HepG2 (cell line): ENCODE measurements at regions not wholly inside any gene's neighbourhood (a gene's known extent, or its start where the extent isn't known, plus 50 kb on each side); places are given as distances from the start of the nearest gene placed in this dataset.

Experiments
- ATAC-seq: fragments of 200-7000 bp; cut with Tn5 transposase; 3 replicates; pipeline ENCODE4 v1.9.1; 2020; ENCODE audit warnings: mild to moderate bottlenecking, moderate library complexity
- BruUV-seq: library from RNA; stranded (reverse); fragments of 400-500 nt; replicated peaks from 2 replicates; lab custom pipeline; 2021; lab: Mats Ljungman, UMichigan
- CTCF ChIA-PET: fragments of 300-600 bp; formaldehyde crosslinking; extraction: SDS; loops from one replicate; lab custom pipeline; 2021; ENCODE audit warnings: low total read pairs, inconsistent platforms, low intra/inter-chr PET ratio; lab: Yijun Ruan, JAX
- POLR2A ChIA-PET: fragments of 350-600 bp; sonication (Branson Sonifier 250); formaldehyde crosslinking; loops from one replicate; lab custom pipeline; 2020; ENCODE audit warnings: antibody characterized with exemption, inconsistent platforms; lab: Yijun Ruan, JAX
- DNase-seq: peaks from one replicate; pipeline ENCODE4 v3.0.0-alpha.2; 2015; ENCODE audit warnings: low spot score
- FAIRE-seq: peaks from 3 replicates; lab custom pipeline; 2011; peaks lifted over from hg19 to GRCh38; lab: Jason Lieb, UNC
- H2AFZ ChIP-seq: one replicate; pipeline ENCODE4 v1.6.1; 2011; ENCODE audit warnings: low read length, inconsistent platforms
- H3K27ac ChIP-seq: fragments of 300-600 bp; 3 replicates; pipeline ENCODE4 v1.8.0; 2011; ENCODE audit warnings: mixed run types, mild to moderate bottlenecking, mixed read lengths, low read length, inconsistent platforms; ENCODE audit not compliant: insufficient read depth; ENCODE audit errors: extremely low read length
- H3K27me3 ChIP-seq, 2 experiments: fragments of 200-600 bp in 1 of 2; 2 replicates in 1 of 2; 3 replicates in 1 of 2; pipeline versions ENCODE4 v1.6.0 to v1.8.0; 2011; ENCODE audit warnings: low read length in 2 of 2, mild to moderate bottlenecking in 2 of 2, moderate library complexity in 2 of 2, inconsistent platforms in 1 of 2; ENCODE audit not compliant: insufficient read depth in 2 of 2, control insufficient read depth in 1 of 2
- H3K36me3 ChIP-seq, 2 experiments: fragments of 200-600 bp in 1 of 2; replicated peaks in 1 of 2; 2 replicates in 1 of 2; 3 replicates in 1 of 2; pipeline versions ENCODE4 v1.5.1 to v1.8.0; 2011; ENCODE audit warnings: low read length in 2 of 2, inconsistent platforms in 1 of 2; ENCODE audit not compliant: insufficient read depth in 2 of 2, control insufficient read depth in 1 of 2
- H3K4me1 ChIP-seq: 2 replicates; pipeline ENCODE4 v1.5.1; 2012; ENCODE audit warnings: low read length, inconsistent platforms; ENCODE audit not compliant: insufficient read depth
- H3K4me2 ChIP-seq: 2 replicates; pipeline ENCODE4 v1.6.0; 2011; ENCODE audit warnings: low read depth, low read length, inconsistent platforms
- H3K4me3 ChIP-seq, 3 experiments: fragments of 200-600 bp in 1 of 3; sonication (generic), shearing (Covaris generic) in 1 of 3; replicated peaks in 1 of 3; 2 replicates each; pipeline ENCODE4 v1.5.1; 2011 to 2016; ENCODE audit warnings: low read length in 3 of 3, inconsistent platforms in 2 of 3, low read depth in 2 of 3, mild to moderate bottlenecking in 2 of 3, control low read depth in 1 of 3, mixed read lengths in 1 of 3; ENCODE audit not compliant: insufficient read depth in 1 of 3
- H3K79me2 ChIP-seq: one replicate; pipeline ENCODE4 v1.6.1; 2011; ENCODE audit warnings: low read length, inconsistent platforms; ENCODE audit not compliant: insufficient read depth
- H3K9ac ChIP-seq: 2 replicates; pipeline ENCODE4 v1.6.0; 2011; ENCODE audit warnings: mild to moderate bottlenecking, low read depth, low read length, inconsistent platforms; ENCODE audit not compliant: insufficient read depth
- H3K9me3 ChIP-seq: 2 replicates; pipeline ENCODE4 v1.5.1; 2012; ENCODE audit warnings: mild to moderate bottlenecking, low read length
- H4K20me1 ChIP-seq: 2 replicates; pipeline ENCODE4 v1.6.0; 2011; ENCODE audit warnings: inconsistent platforms, mild to moderate bottlenecking, low read length, moderate library complexity; ENCODE audit not compliant: insufficient read depth
- HMGA1 ChIP-seq: sonication (generic); formaldehyde crosslinking; conservative IDR thresholded peaks from 2 replicates; pipeline ENCODE4 v1.4.0; 2020; ENCODE audit warnings: missing genetic modification reagents
- WGBS: methylation state at CpG from one replicate; pipeline ENCODE4 v1.1.6; 2017; ENCODE audit warnings: low lambda C conversion rate; 5-methylcytosine and 5-hydroxymethylcytosine counted together
- in situ Hi-C: cut with HindIII; loops from 2 replicates; pipeline ENCODE4 v1.10.0; 2017; ENCODE audit warnings: low pct_unique_long_range_greater_than_20kb; ENCODE audit not compliant: extremely low pct_ligation_motif_present
- intact Hi-C: fragments of 100-400 bp; cut with micrococcal nuclease; formaldehyde crosslinking; loops from one replicate; pipeline ENCODE4 v1.10.0; 2022; ENCODE audit not compliant: unreplicated experiment
- TF ChIP-seq, protein P1 (sequence below): sonication (generic); formaldehyde crosslinking; IDR thresholded peaks from 2 replicates; pipeline ENCODE4 v1.4.0; 2020; ENCODE audit warnings: missing genetic modification reagents, borderline replicate concordance
- TF ChIP-seq, protein P2 (sequence below): sonication (generic); IDR thresholded peaks from 2 replicates; pipeline ENCODE4 v1.6.1; 2016; ENCODE audit warnings: low read depth, borderline replicate concordance
- TF ChIP-seq, protein P3 (sequence below): sonication (generic); formaldehyde crosslinking; IDR thresholded peaks from 2 replicates; pipeline ENCODE4 v1.4.0; 2020; ENCODE audit warnings: missing genetic modification reagents, borderline replicate concordance

DNA sequence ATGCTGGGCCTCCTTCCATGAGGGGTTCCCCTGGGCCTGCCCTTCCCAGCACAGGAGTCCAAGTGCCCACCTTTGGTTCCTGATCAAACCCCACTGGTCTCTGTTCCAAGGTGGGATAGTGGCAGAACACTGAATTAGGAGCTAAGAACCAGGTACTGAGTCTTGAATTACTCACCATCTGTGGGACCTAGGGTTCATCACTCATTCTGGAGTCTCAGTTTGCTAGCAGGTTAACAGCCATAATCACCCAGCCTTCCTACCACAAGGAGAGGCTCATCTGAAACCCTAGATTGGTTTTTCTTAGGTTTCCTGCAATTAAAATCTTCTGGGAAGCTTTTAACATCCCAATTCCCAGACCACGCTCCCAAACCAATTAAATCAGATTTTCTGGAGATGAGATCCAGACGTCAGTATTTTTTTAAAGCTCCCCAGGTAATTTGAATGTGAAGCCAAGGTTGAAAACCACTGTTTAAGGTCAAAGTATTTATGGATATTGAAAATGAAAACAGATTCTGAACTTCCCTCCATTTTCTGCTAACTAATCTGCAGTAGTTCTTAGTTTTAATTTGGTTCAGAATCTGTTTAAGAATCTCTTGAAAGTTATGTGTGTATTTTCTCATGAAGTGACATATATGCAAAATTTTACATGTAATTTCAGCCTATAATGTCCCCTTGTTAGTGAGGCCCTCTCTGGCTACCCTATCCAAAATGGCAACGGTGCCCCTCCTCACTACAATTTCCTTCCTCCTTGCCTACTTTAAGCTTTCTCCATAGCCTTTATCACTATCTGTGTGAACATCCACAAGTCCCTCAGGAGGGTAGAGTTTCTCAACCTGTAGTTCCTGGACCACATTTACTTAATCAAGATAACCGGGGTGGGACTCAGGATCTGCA is 166.5 kb upstream of the CXCR4 start:
- ATAC-seq: no peak
- Histone ChIP-seq H3K4me2 (no peak overlapping the region), H3K4me1 (no peaks in the 10 kb centered on the region), H3K79me2 (no peaks in the 10 kb centered on the region), H3K9me3 (no peaks in the 10 kb centered on the region), H4K20me1 (no peaks in the 10 kb centered on the region), H3K4me3 (no peak overlapping the region), H3K27me3 (peaks cover 0 to 19% of the 10 kb centered on the region in 2 experiments; a peak in 2 of 5 replicates), H3K36me3 (no peaks in the 10 kb centered on the region), H3K9ac (no peak overlapping the region), H2AFZ (no peak overlapping the region), H3K27ac (no peak overlapping the region)
- no TSS peak for BruUV-seq
- intact Hi-C loops (no loop called here), in situ Hi-C loops (no loop called here)
- no peak for DNase-seq
- FAIRE-seq: no peak
- POLR2A ChIA-PET: no interaction called here
- WGBS: 2% methylated on average over 4 of the region's 4 CpGs
- CTCF ChIA-PET: no interaction called here
- TF ChIP-seq, protein P1, sequence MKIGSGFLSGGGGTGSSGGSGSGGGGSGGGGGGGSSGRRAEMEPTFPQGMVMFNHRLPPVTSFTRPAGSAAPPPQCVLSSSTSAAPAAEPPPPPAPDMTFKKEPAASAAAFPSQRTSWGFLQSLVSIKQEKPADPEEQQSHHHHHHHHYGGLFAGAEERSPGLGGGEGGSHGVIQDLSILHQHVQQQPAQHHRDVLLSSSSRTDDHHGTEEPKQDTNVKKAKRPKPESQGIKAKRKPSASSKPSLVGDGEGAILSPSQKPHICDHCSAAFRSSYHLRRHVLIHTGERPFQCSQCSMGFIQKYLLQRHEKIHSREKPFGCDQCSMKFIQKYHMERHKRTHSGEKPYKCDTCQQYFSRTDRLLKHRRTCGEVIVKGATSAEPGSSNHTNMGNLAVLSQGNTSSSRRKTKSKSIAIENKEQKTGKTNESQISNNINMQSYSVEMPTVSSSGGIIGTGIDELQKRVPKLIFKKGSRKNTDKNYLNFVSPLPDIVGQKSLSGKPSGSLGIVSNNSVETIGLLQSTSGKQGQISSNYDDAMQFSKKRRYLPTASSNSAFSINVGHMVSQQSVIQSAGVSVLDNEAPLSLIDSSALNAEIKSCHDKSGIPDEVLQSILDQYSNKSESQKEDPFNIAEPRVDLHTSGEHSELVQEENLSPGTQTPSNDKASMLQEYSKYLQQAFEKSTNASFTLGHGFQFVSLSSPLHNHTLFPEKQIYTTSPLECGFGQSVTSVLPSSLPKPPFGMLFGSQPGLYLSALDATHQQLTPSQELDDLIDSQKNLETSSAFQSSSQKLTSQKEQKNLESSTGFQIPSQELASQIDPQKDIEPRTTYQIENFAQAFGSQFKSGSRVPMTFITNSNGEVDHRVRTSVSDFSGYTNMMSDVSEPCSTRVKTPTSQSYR (CRISPR knock-in tag): no peak

DNA sequence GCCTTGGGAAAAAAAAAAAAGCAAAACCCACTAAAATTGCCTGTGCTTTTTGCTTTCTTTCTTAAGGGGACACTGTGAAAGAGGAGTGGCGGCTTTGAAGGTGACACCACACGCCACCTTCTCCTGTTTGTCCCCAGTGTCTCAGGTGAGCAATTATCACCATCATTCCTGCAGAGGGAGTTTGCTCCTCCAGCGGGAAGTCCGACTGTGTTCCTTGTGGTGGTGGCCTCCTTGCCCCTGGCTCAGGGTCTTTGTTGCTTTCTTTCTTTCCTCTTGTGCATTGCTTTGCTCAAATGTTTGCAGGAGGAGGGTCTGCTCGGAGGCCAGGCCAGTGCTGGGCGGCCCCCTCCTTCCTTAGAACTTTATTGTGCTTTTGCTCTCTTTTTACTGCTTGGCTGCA is 164.3 kb upstream of the CXCR4 start:
- BruUV-seq: no TSS peak
- intact Hi-C loops (no loop called here), in situ Hi-C loops (no loop called here)
- Histone ChIP-seq H3K4me1 (no peaks in the 10 kb centered on the region), H3K4me2 (no peak overlapping the region), H3K79me2 (no peaks in the 10 kb centered on the region), H3K27ac (no peak overlapping the region), H3K36me3 (no peaks in the 10 kb centered on the region), H2AFZ (no peak overlapping the region), H3K27me3 (peaks cover 0 to 19% of the 10 kb centered on the region in 2 experiments; a peak in 2 of 5 replicates), H4K20me1 (no peaks in the 10 kb centered on the region), H3K9ac (no peak overlapping the region), H3K4me3 (no peak overlapping the region), H3K9me3 (no peaks in the 10 kb centered on the region)
- ChIA-PET CTCF (no interaction called here), POLR2A (no interaction called here)
- DNase-seq (no peak), ATAC-seq (no peak; the same call in 2 of the 3 replicates), FAIRE-seq (no peak)
- 16% methylated on average over 6 of the region's 6 CpGs for WGBS
- no peak for TF ChIP-seq HMGA1 (CRISPR knock-in tag)
- TF ChIP-seq, protein P2, sequence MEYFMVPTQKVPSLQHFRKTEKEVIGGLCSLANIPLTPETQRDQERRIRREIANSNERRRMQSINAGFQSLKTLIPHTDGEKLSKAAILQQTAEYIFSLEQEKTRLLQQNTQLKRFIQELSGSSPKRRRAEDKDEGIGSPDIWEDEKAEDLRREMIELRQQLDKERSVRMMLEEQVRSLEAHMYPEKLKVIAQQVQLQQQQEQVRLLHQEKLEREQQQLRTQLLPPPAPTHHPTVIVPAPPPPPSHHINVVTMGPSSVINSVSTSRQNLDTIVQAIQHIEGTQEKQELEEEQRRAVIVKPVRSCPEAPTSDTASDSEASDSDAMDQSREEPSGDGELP: no peak
- TF ChIP-seq, protein P3, sequence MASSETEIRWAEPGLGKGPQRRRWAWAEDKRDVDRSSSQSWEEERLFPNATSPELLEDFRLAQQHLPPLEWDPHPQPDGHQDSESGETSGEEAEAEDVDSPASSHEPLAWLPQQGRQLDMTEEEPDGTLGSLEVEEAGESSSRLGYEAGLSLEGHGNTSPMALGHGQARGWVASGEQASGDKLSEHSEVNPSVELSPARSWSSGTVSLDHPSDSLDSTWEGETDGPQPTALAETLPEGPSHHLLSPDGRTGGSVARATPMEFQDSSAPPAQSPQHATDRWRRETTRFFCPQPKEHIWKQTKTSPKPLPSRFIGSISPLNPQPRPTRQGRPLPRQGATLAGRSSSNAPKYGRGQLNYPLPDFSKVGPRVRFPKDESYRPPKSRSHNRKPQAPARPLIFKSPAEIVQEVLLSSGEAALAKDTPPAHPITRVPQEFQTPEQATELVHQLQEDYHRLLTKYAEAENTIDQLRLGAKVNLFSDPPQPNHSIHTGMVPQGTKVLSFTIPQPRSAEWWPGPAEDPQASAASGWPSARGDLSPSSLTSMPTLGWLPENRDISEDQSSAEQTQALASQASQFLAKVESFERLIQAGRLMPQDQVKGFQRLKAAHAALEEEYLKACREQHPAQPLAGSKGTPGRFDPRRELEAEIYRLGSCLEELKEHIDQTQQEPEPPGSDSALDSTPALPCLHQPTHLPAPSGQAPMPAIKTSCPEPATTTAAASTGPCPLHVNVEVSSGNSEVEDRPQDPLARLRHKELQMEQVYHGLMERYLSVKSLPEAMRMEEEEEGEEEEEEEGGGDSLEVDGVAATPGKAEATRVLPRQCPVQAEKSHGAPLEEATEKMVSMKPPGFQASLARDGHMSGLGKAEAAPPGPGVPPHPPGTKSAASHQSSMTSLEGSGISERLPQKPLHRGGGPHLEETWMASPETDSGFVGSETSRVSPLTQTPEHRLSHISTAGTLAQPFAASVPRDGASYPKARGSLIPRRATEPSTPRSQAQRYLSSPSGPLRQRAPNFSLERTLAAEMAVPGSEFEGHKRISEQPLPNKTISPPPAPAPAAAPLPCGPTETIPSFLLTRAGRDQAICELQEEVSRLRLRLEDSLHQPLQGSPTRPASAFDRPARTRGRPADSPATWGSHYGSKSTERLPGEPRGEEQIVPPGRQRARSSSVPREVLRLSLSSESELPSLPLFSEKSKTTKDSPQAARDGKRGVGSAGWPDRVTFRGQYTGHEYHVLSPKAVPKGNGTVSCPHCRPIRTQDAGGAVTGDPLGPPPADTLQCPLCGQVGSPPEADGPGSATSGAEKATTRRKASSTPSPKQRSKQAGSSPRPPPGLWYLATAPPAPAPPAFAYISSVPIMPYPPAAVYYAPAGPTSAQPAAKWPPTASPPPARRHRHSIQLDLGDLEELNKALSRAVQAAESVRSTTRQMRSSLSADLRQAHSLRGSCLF (CRISPR knock-in tag): no peak
